Right lobe of liver (tissue), 6 donors: ENCODE measurements at regions not wholly inside any gene's neighbourhood (a gene's known extent, or its start where the extent isn't known, plus 50 kb on each side); places are given as distances from the start of the nearest gene placed in this dataset.

Experiments
- ATAC-seq, 4 donors: fragments of 200-7000 bp; cut with Tn5 transposase; one replicate each; pipeline ENCODE4 v1.9.1; 2020; ENCODE audit warnings: mild to moderate bottlenecking in 4 of 4, moderate library complexity in 4 of 4
- DNase-seq, 3 donors: peaks; one replicate each; pipeline ENCODE4 v3.0.0-alpha.2; 2020
- H3K27ac ChIP-seq, 3 donors: fragments of 200-600 bp; one replicate each; pipeline ENCODE4 v1.8.0; 2022
- H3K27me3 ChIP-seq, 2 donors: fragments of 200-600 bp; one replicate each; pipeline ENCODE4 v1.8.0; 2022
- H3K36me3 ChIP-seq, 4 donors: fragments of 200-600 bp; sonication (generic) in 1 of 4; one replicate each; pipeline versions ENCODE4 v1.5.1 to v1.8.0; 2017 to 2022; ENCODE audit warnings: control low read depth in 1 of 4
- H3K4me1 ChIP-seq, 4 donors: fragments of 200-600 bp; sonication (generic) in 1 of 4; one replicate each; pipeline versions ENCODE4 v1.5.1 to v1.8.0; 2017 to 2022; ENCODE audit warnings: control low read depth in 1 of 4
- H3K4me3 ChIP-seq, 3 donors: fragments of 200-600 bp; one replicate each; pipeline ENCODE4 v1.8.0; 2022
- H3K9me3 ChIP-seq, 4 donors: fragments of 200-600 bp; sonication (generic) in 1 of 4; one replicate each; pipeline versions ENCODE4 v1.5.1 to v1.8.0; 2017 to 2022; ENCODE audit warnings: control low read depth in 1 of 4
- CTCF ChIP-seq, 4 donors: fragments of 200-600 bp in 3 of 4; fragments of 450-650 bp in 1 of 4; IDR thresholded peaks; one replicate each; pipeline versions ENCODE4 v1.5.1 to v1.8.0; 2016 to 2022; ENCODE audit warnings: antibody characterized with exemption in 4 of 4, mild to moderate bottlenecking in 2 of 4
- POLR2A ChIP-seq: fragments of 450-650 bp; IDR thresholded peaks from one replicate; pipeline ENCODE4 v1.6.1; 2017; ENCODE audit warnings: antibody characterized with exemption, mild to moderate bottlenecking
- WGBS: methylation state at CpG from one replicate; pipeline ENCODE4 v1.1.6; 2018; ENCODE audit warnings: low coverage, low lambda C conversion rate; ENCODE audit not compliant: insufficient coverage; ENCODE audit errors: missing lambda C conversion rate; 5-methylcytosine and 5-hydroxymethylcytosine counted together
- intact Hi-C, 2 donors: fragments of 100-400 bp; cut with DNase I; formaldehyde crosslinking; loops; one replicate each; pipeline versions ENCODE4 v1.11.2 to v1.14.1; 2022
- donor health status: DM: no; HTN: yes; CAD: no.
- donor health status: DM: no; HTN: no; CAD: no.
- donor health status: DM: no; HTN: no; CAD: no.
- donor health status: DM: no; HTN: yes; CAD: no.
- donor health status: DM: no; HTN: yes; CAD: no.

DNA sequence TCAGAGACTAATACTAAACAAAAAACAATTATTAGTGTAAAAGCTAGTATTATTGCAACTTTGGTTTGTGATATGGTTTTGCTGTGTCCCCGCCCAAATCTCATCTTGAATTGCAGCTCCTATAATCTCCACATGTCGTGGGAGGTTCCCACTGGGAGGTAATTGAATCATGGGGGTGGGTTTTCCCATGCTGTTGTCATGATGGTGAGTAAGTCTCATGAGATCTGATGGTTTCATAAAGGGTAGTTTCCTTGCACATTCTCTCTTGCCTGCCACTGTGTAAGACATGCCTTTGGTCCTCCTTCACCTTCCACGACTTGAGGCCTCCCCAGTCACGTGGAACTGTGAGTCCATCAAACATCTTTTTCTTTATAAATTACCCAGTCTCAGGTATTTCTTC lies 325.9 kb upstream of the DAB2 start:
- Histone ChIP-seq H3K36me3 (no peaks in the 10 kb centered on the region), H3K9me3 (no peaks in the 10 kb centered on the region), H3K4me3 (no peak overlapping the region), H3K27me3 (no peaks in the 10 kb centered on the region), H3K27ac (no peak overlapping the region), H3K4me1 (no peaks in the 10 kb centered on the region)
- TF ChIP-seq CTCF (IDR thresholded peaks at IDR 0.05) (no peak), POLR2A (no peak)
- 77% methylated on average over 4 of the region's 4 CpGs for WGBS
- DNase-seq = no peak
- ATAC-seq = no peak
- intact Hi-C loops = no loop called here

- intact Hi-C loops = no loop called here
- TF ChIP-seq POLR2A (no peak), CTCF (IDR thresholded peaks at IDR 0.05) (no peak)
- DNase-seq = no peak
- no peak overlapping the region for H3K4me3 ChIP-seq
- no peaks in the 10 kb centered on the region for H3K36me3 ChIP-seq
- no peak for ATAC-seq
- H3K4me1 ChIP-seq = no peaks in the 10 kb centered on the region
- no peak overlapping the region for H3K27ac ChIP-seq
- no peaks in the 10 kb centered on the region for H3K27me3 ChIP-seq
- H3K9me3 ChIP-seq = no peaks in the 10 kb centered on the region
- 88% methylated on average over 2 of the region's 2 CpGs for WGBS
Observed at GRCh38 chr5:39742916-39743315, 318.1 kb upstream of the DAB2 start.

DNA sequence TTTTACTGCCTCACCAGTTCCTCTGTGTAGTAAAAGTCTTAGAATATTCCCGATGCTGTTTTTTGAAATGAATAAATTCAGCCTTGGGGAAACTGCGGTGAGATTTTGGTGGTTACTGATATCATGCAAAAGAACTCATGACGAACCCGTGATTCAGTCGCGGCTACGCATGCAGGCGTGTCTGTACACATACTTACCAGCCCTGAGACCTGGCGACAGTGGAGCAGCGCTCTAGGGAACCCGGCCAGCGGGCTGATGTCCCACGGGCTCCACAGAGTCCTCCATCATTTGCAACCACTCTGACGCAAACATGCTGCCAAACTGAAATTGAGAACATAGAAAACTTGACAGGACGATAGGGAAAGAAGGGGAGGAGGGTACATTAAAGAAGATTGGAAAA lies 315.6 kb upstream of the DAB2 start:
- no peak overlapping the region for H3K4me3 ChIP-seq
- H3K9me3 ChIP-seq = no peaks in the 10 kb centered on the region
- H3K36me3 ChIP-seq = no peaks in the 10 kb centered on the region
- intact Hi-C loops = no loop called here
- no peak overlapping the region for H3K27ac ChIP-seq
- no peaks in the 10 kb centered on the region for H3K4me1 ChIP-seq
- no peaks in the 10 kb centered on the region for H3K27me3 ChIP-seq
- ATAC-seq (no peak), DNase-seq (no peak)
- 90% methylated on average over 14 of the region's 15 CpGs for WGBS
- TF ChIP-seq CTCF (IDR thresholded peaks at IDR 0.05) = no peak
- no peak for TF ChIP-seq POLR2A

DNA sequence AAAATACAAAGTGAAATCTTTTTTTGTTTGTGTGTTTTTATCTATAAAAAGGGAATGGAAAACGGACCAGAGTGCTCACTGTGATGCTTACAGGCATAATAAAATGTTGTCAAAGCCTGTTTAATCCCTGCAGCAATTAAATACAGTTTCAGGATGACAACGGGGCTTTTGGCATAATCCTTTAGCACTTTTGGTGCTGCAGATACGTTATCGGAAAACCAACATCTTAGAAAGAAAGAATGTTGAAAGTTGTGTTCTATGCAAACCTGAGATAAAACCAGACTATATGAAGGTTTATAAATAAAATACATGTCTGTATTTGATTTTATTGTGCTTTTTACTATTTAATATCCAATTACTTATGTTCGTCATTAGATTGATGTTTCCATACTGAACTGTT lies 307.4 kb upstream of the DAB2 start:
- H3K27me3 ChIP-seq = no peaks in the 10 kb centered on the region
- no peaks in the 10 kb centered on the region for H3K36me3 ChIP-seq
- H3K9me3 ChIP-seq = no peaks in the 10 kb centered on the region
- TF ChIP-seq CTCF (IDR thresholded peaks at IDR 0.05) (no peak), POLR2A (no peak)
- ATAC-seq (no peak), DNase-seq (no peak)
- no peaks in the 10 kb centered on the region for H3K4me1 ChIP-seq
- intact Hi-C loops = no loop called here
- H3K4me3 ChIP-seq = no peak overlapping the region
- 73% methylated on average over 5 of the region's 5 CpGs for WGBS
- H3K27ac ChIP-seq = no peak overlapping the region

- intact Hi-C loops = no loop called here
- no peaks in the 10 kb centered on the region for H3K36me3 ChIP-seq
- DNase-seq (no peak), ATAC-seq (no peak)
- no peaks in the 10 kb centered on the region for H3K27me3 ChIP-seq
- no peaks in the 10 kb centered on the region for H3K4me1 ChIP-seq
- no peak overlapping the region for H3K4me3 ChIP-seq
- TF ChIP-seq POLR2A = no peak
- TF ChIP-seq CTCF (IDR thresholded peaks at IDR 0.05) = no peak
- no peak overlapping the region for H3K27ac ChIP-seq
- no peaks in the 10 kb centered on the region for H3K9me3 ChIP-seq
- 91% methylated on average over 1 of the region's 1 CpG for WGBS
Observed at GRCh38 chr5:39730699-39731098, 305.9 kb upstream of the DAB2 start.
